ENCODE measurements at regions not wholly inside any gene's neighbourhood (a gene's known extent, or its start where the extent isn't known, plus 50 kb on each side); places are given as distances from the start of the nearest gene placed in this dataset.

DNA sequence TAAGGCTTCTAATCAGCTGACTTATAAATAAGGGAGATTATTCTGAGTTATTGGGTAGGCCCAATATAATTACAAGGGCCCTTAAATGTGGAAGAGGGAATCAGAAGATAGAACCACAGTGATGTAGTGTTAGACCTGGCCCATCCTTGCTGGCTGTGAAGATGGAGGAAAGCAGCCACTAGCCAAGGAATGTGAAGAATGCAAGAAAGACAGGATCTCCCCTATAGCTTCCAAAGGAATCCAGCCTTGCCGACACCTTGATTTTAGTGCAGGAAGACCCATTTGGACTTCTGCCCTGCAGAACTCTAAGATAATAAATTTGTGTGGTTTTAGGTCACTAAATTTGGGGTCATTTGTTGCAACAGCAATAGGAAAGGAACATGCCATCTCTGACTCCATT lies 150.6 kb downstream of the SPATA18 start:
- no peak overlapping the region for H3K4me3 ChIP-seq (ENCODE audit: extremely low read depth in 1 of 4, insufficient read depth in 2 of 4, low read depth in 3 of 4, low read length in 4 of 4)
- H2AK5ac ChIP-seq (ENCODE audit: low read depth, low read length) = no peak overlapping the region
- H3K56ac ChIP-seq (replicated peaks; ENCODE audit: insufficient read length, low read depth, low read length) = no peak overlapping the region
- peaks cover 0 to 3% of the 10 kb centered on the region in 2 experiments for H4K20me1 ChIP-seq (replicated peaks in 1 of 2; ENCODE audit: control insufficient read depth in 1 of 2, insufficient read depth in 2 of 2, low read length in 2 of 2)
- H3K27ac ChIP-seq (ENCODE audit: low read depth, low read length) = no peak overlapping the region
- no peak overlapping the region for H3K23ac ChIP-seq (ENCODE audit: insufficient read length)
- WGBS, 2 experiments (ENCODE audit: extremely low coverage in 1 of 2, insufficient coverage in 1 of 2, insufficient read length in 1 of 2, insufficient replicate concordance in 2 of 2, low coverage in 1 of 2, low lambda C conversion rate in 2 of 2, missing lambda C conversion rate in 1 of 2) = 79% methylated on average over 1 of the region's 1 CpG; no CpG with 5 or more reads in 1 of the 2 experiments
- H2BK20ac ChIP-seq (ENCODE audit: low read length) = no peak overlapping the region
- no peak overlapping the region for H2BK120ac ChIP-seq (replicated peaks; ENCODE audit: low read depth, low read length)
- no peak overlapping the region for H3K9ac ChIP-seq (replicated peaks in 1 of 4; ENCODE audit: extremely low read depth in 1 of 4, low read depth in 3 of 4, low read length in 3 of 4)
- H3K36me3 ChIP-seq (ENCODE audit: control insufficient read depth in 2 of 4, insufficient read depth in 4 of 4, low read length in 3 of 4) = no peaks in the 10 kb centered on the region
- CTCF ChIA-PET (ENCODE audit: partially characterized antibody) = interaction anchor here (1.6 kb wide), 1 partner anchor 11 kb away, joined by 4 read pairs; no protein-coding TSS in a partner anchor
- no peak overlapping the region for H2BK12ac ChIP-seq (ENCODE audit: low read depth, low read length)
- no peak overlapping the region for H3K14ac ChIP-seq (ENCODE audit: insufficient read length)
- H3K18ac ChIP-seq (ENCODE audit: extremely low read depth, low read length) = no peak overlapping the region
- H3K4me2 ChIP-seq (ENCODE audit: insufficient read depth in 1 of 2, low read depth in 2 of 2, low read length in 2 of 2) = no peak overlapping the region
- no peaks in the 10 kb centered on the region for H3K79me2 ChIP-seq (ENCODE audit: control insufficient read depth in 1 of 2, insufficient read depth in 2 of 2, low read length in 2 of 2)
- no peak overlapping the region for H2AFZ ChIP-seq (ENCODE audit: low read length)
- no peak overlapping the region for H4K8ac ChIP-seq (ENCODE audit: extremely low read depth, insufficient read depth, low read length)
- peak; percentile 96 for TF ChIP-seq TEAD4 (IDR thresholded peaks at IDR 0.05; ENCODE audit: low read depth, low read length)
- peak; percentile 52; the same call in 1 of the 2 replicates for TF ChIP-seq YY1 (IDR thresholded peaks at IDR 0.05; ENCODE audit: low read depth, low read length)
- TF ChIP-seq, protein P1, sequence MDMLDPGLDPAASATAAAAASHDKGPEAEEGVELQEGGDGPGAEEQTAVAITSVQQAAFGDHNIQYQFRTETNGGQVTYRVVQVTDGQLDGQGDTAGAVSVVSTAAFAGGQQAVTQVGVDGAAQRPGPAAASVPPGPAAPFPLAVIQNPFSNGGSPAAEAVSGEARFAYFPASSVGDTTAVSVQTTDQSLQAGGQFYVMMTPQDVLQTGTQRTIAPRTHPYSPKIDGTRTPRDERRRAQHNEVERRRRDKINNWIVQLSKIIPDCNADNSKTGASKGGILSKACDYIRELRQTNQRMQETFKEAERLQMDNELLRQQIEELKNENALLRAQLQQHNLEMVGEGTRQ (IDR thresholded peaks at IDR 0.05; ENCODE audit: low read length) = no peak
- H4K91ac ChIP-seq (replicated peaks; ENCODE audit: insufficient read length, low read length) = no peak overlapping the region
- H3K4ac ChIP-seq (replicated peaks; ENCODE audit: insufficient read length, low read depth, low read length) = no peak overlapping the region
- no peak overlapping the region for H2BK15ac ChIP-seq (ENCODE audit: low read length)
- POLR2A ChIA-PET (ENCODE audit: partially characterized antibody) = no interaction called here
- no peaks in the 10 kb centered on the region for H3K27me3 ChIP-seq (replicated peaks in 1 of 4; ENCODE audit: control insufficient read depth in 3 of 4, extremely low read depth in 1 of 4, insufficient read depth in 3 of 4, low read length in 3 of 4)
- no peak overlapping the region for H2BK5ac ChIP-seq (ENCODE audit: low read depth, low read length)
- FAIRE-seq (no peak), DNase-seq (ENCODE audit: low read depth in 1 of 2, low spot score in 2 of 2) (no peak)
- peaks cover 0 to 10% (median 2%) of the 10 kb centered on the region in 4 experiments; a peak in 2 of 7 replicates for H3K4me1 ChIP-seq (replicated peaks in 1 of 4; ENCODE audit: control insufficient read depth in 3 of 4, insufficient read depth in 4 of 4, low read length in 3 of 4)
- H4K5ac ChIP-seq (ENCODE audit: insufficient read length, low read depth, low read length) = no peak overlapping the region
- H3K79me1 ChIP-seq (ENCODE audit: low read depth, low read length) = no peaks in the 10 kb centered on the region
- H3K23me2 ChIP-seq (ENCODE audit: low read depth, low read length) = peaks cover 6% of the 10 kb centered on the region; the same call in 1 of the 2 replicates
- no peaks in the 10 kb centered on the region for H3K9me3 ChIP-seq (ENCODE audit: insufficient read depth in 2 of 2, low read depth in 1 of 2, low read length in 1 of 2)

Measured in H1 (cell line).